ENCODE measurements at regions not wholly inside any gene's neighbourhood (a gene's known extent, or its start where the extent isn't known, plus 50 kb on each side); places are given as distances from the start of the nearest gene placed in this dataset.

GRCh38 chr2:52194342-52194741, 1162.4 kb upstream of the NRXN1 start:
- TF ChIP-seq MAX (IDR thresholded peaks at IDR 0.05) (no peak), POLR2A (IDR thresholded peaks at IDR 0.05; ENCODE audit: low read length) (no peak)

All from A549 (cell line).